ENCODE measurements at regions not wholly inside any gene's neighbourhood (a gene's known extent, or its start where the extent isn't known, plus 50 kb on each side); places are given as distances from the start of the nearest gene placed in this dataset.
"Not testable (repeated sequence)": the region's sequence is repeated elsewhere in the genome, so short reads cannot be mapped to it uniquely, and the experiment has no call there.

- in situ Hi-C loops (cut with MboI), result no loop called here
- Histone ChIP-seq H2AFZ (no peak overlapping the region), H3K79me2 (ENCODE audit: insufficient read depth) (no peaks in the 10 kb centered on the region), H3K9me3 (ENCODE audit: low read depth) (no peaks in the 10 kb centered on the region), H3K27ac (no peak overlapping the region), H3K9me2 (ENCODE audit: insufficient read depth) (no peaks in the 10 kb centered on the region), H3K4me1 (ENCODE audit: insufficient read depth) (no peaks in the 10 kb centered on the region), H4K20me1 (ENCODE audit: insufficient read depth) (no peaks in the 10 kb centered on the region), H3F3A (ENCODE audit: insufficient read depth) (no peaks in the 10 kb centered on the region), H3K9ac (no peak overlapping the region), H3K4me3 (no peak overlapping the region), H3K27me3 (replicated peaks; ENCODE audit: insufficient read depth) (no peaks in the 10 kb centered on the region), H3K4me2 (ENCODE audit: unreplicated experiment) (no peak overlapping the region), H3K36me3 (ENCODE audit: low read depth) (no peaks in the 10 kb centered on the region)
- no peak for DNase-seq
- 64% methylated on average over 3 of the region's 3 CpGs for whole genome bisulfite sequencing, 2 experiments (ENCODE audit: low coverage in 1 of 2, low lambda C conversion rate in 2 of 2, missing lambda C conversion rate in 2 of 2)
- no peak for TF ChIP-seq EZH2 (IDR thresholded peaks at IDR 0.05; ENCODE audit: insufficient read depth, poor library complexity, severe bottlenecking)
- no peak for TF ChIP-seq EZH2phosphoT487 (IDR thresholded peaks at IDR 0.05; ENCODE audit: insufficient read depth, low read depth)
Measured at GRCh38 chr4:138790706-138791340, 224.8 kb upstream of the NOCT start.

DNA sequence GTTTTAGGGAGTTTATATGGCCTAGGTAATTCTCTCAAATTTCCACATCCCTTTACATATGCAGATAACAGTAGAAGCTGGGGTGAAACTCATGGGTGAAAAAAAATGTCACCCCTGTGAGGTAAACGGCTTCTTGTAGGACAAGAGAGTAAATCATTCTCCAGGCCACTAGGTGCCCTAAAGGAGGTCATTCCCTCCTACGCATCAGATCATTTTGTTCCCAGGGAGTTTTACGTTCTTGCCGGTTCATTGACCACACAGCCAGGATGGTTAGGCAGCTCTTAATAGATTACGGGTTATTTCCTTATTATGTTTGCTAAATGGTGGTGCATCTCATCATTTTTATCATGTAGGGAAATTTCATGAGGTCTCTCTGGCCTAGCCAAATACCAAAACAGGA, 225.8 kb upstream of the NOCT start:
- no peak overlapping the region for H3K27ac ChIP-seq
- H3K9me2 ChIP-seq (ENCODE audit: insufficient read depth), result no peaks in the 10 kb centered on the region
- no peak overlapping the region for H3K4me2 ChIP-seq (ENCODE audit: unreplicated experiment)
- no peak for DNase-seq
- H3K36me3 ChIP-seq (ENCODE audit: low read depth), result no peaks in the 10 kb centered on the region
- no peaks in the 10 kb centered on the region for H3K4me1 ChIP-seq (ENCODE audit: insufficient read depth)
- H4K20me1 ChIP-seq (ENCODE audit: insufficient read depth), result no peaks in the 10 kb centered on the region
- TF ChIP-seq EZH2 (IDR thresholded peaks at IDR 0.05; ENCODE audit: insufficient read depth, poor library complexity, severe bottlenecking) (no peak), EZH2phosphoT487 (IDR thresholded peaks at IDR 0.05; ENCODE audit: insufficient read depth, low read depth) (no peak)
- no peak overlapping the region for H2AFZ ChIP-seq
- WGBS, 2 experiments (ENCODE audit: low coverage in 1 of 2, low lambda C conversion rate in 2 of 2, missing lambda C conversion rate in 2 of 2), result 74% methylated on average over 5 of the region's 5 CpGs
- H3K9ac ChIP-seq, result no peak overlapping the region
- no peaks in the 10 kb centered on the region for H3K9me3 ChIP-seq (ENCODE audit: low read depth)
- no peaks in the 10 kb centered on the region for H3K27me3 ChIP-seq (replicated peaks; ENCODE audit: insufficient read depth)
- no peaks in the 10 kb centered on the region for H3K79me2 ChIP-seq (ENCODE audit: insufficient read depth)
- no peaks in the 10 kb centered on the region for H3F3A ChIP-seq (ENCODE audit: insufficient read depth)
- H3K4me3 ChIP-seq, result no peak overlapping the region
- in situ Hi-C loops (cut with MboI), result no loop called here

DNA sequence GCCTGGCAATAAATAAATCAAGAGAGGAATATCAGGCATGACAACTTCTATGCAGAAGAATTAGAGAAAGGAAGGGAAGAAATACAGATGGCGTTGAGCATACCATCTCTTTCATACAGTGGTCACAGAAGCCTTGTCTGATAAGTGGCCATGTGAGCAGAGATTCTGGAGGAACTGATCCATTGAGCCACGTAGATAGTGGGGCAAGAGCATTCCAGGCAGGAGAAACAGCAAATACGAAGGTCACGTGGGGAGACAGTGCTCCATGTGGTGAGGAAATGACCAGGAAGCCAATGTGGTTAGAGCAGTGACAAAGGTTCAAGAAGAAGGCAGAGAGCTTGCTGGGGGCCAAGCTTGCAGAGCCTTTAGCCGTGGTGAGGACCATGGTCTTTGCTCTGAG, 226.7 kb upstream of the NOCT start:
- H3K79me2 ChIP-seq (ENCODE audit: insufficient read depth), result no peaks in the 10 kb centered on the region
- no peak overlapping the region for H3K4me3 ChIP-seq
- no peaks in the 10 kb centered on the region for H4K20me1 ChIP-seq (ENCODE audit: insufficient read depth)
- no peak overlapping the region for H2AFZ ChIP-seq
- no peaks in the 10 kb centered on the region for H3K4me1 ChIP-seq (ENCODE audit: insufficient read depth)
- no peak overlapping the region for H3K4me2 ChIP-seq (ENCODE audit: unreplicated experiment)
- H3K27me3 ChIP-seq (replicated peaks; ENCODE audit: insufficient read depth), result no peaks in the 10 kb centered on the region
- no peak for TF ChIP-seq EZH2 (IDR thresholded peaks at IDR 0.05; ENCODE audit: insufficient read depth, poor library complexity, severe bottlenecking)
- TF ChIP-seq EZH2phosphoT487 (IDR thresholded peaks at IDR 0.05; ENCODE audit: insufficient read depth, low read depth), result no peak
- H3K27ac ChIP-seq, result no peak overlapping the region
- no peaks in the 10 kb centered on the region for H3K9me2 ChIP-seq (ENCODE audit: insufficient read depth)
- H3K9ac ChIP-seq, result no peak overlapping the region
- no peak for DNase-seq
- H3F3A ChIP-seq (ENCODE audit: insufficient read depth), result no peaks in the 10 kb centered on the region
- in situ Hi-C loops (cut with MboI), result no loop called here
- H3K9me3 ChIP-seq (ENCODE audit: low read depth), result no peaks in the 10 kb centered on the region
- WGBS, 2 experiments (ENCODE audit: low coverage in 1 of 2, low lambda C conversion rate in 2 of 2, missing lambda C conversion rate in 2 of 2), result 62 to 64% methylated on average over 5 of the region's 5 CpGs
- no peaks in the 10 kb centered on the region for H3K36me3 ChIP-seq (ENCODE audit: low read depth)

- Histone ChIP-seq H3K4me1 (ENCODE audit: insufficient read depth) (no peaks in the 10 kb centered on the region), H3K27ac (no peak overlapping the region), H3K27me3 (replicated peaks; ENCODE audit: insufficient read depth) (no peaks in the 10 kb centered on the region; the same call in 1 of the 2 replicates), H3K4me2 (ENCODE audit: unreplicated experiment) (no peak overlapping the region), H2AFZ (no peak overlapping the region), H3K36me3 (ENCODE audit: low read depth) (no peaks in the 10 kb centered on the region), H3K9me3 (ENCODE audit: low read depth) (no peaks in the 10 kb centered on the region), H3K79me2 (ENCODE audit: insufficient read depth) (no peaks in the 10 kb centered on the region), H3K9me2 (ENCODE audit: insufficient read depth) (no peaks in the 10 kb centered on the region), H4K20me1 (ENCODE audit: insufficient read depth) (no peaks in the 10 kb centered on the region), H3F3A (ENCODE audit: insufficient read depth) (no peaks in the 10 kb centered on the region), H3K9ac (no peak overlapping the region), H3K4me3 (no peak overlapping the region)
- TF ChIP-seq EZH2phosphoT487 (IDR thresholded peaks at IDR 0.05; ENCODE audit: insufficient read depth, low read depth) (no peak), EZH2 (IDR thresholded peaks at IDR 0.05; ENCODE audit: insufficient read depth, poor library complexity, severe bottlenecking) (no peak)
- DNase-seq, result no peak
- WGBS, 2 experiments (ENCODE audit: low coverage in 1 of 2, low lambda C conversion rate in 2 of 2, missing lambda C conversion rate in 2 of 2), result 80 to 86% methylated on average over 1 of the region's 1 CpG
- in situ Hi-C loops (cut with MboI), result no loop called here
Measured at GRCh38 chr4:138788267-138788790, 227.3 kb upstream of the NOCT start.

- H3K9me3 ChIP-seq (ENCODE audit: low read depth); H3K27me3 ChIP-seq (replicated peaks; ENCODE audit: insufficient read depth); in situ Hi-C loops (cut with MboI); DNase-seq; H4K20me1 ChIP-seq (ENCODE audit: insufficient read depth); H3K9ac ChIP-seq; H3K4me2 ChIP-seq (ENCODE audit: unreplicated experiment); H3K4me3 ChIP-seq; H3K4me1 ChIP-seq (ENCODE audit: insufficient read depth); H3K9me2 ChIP-seq (ENCODE audit: insufficient read depth); H3K36me3 ChIP-seq (ENCODE audit: low read depth); H2AFZ ChIP-seq; H3F3A ChIP-seq (ENCODE audit: insufficient read depth); H3K27ac ChIP-seq; H3K79me2 ChIP-seq (ENCODE audit: insufficient read depth): not testable (repeated sequence)
- 51 to 59% methylated on average over 2 of the region's 2 CpGs for WGBS, 2 experiments (ENCODE audit: low coverage in 1 of 2, low lambda C conversion rate in 2 of 2, missing lambda C conversion rate in 2 of 2)
Measured at GRCh38 chr4:138779761-138780160, 235.8 kb upstream of the NOCT start.

Measured in GM23248 (cell line).